Activated CD4-positive, CD25-positive, alpha-beta regulatory T cell treated with anti-CD3 and anti-CD28 coated beads, Interleukin-2, amount 50 U/mL, for 16 hours (primary cell): ENCODE measurements at regions not wholly inside any gene's neighbourhood (a gene's known extent, or its start where the extent isn't known, plus 50 kb on each side); places are given as distances from the start of the nearest gene placed in this dataset.
"Not testable (repeated sequence)": the region's sequence is repeated elsewhere in the genome, so short reads cannot be mapped to it uniquely, and the experiment has no call there.

ENCODE experiments used
- DNase-seq: peaks from one replicate; pipeline ENCODE4 v3.0.0-alpha.2; 2020; ENCODE audit warnings: low read depth, low spot score

DNA sequence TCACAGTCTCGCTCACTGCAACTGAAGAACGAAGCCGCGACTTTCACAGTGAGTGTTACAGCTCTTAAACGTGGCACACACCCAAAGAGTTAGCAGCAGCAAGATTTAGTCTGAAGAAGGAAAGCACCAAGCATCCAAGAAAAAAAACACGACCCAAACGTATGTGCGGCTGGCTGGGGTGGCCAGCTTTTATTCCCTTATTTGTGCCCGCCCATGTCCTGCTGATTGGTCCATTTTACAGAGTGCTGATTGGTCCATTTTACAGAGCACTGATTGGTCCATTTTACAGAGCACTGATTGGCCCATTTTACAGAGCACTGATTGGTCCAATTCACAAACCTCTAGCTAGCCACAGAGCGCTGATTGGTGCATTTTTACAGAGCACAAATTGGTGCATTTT, 323.0 kb upstream of the ATP10A start:
- DNase-seq = not testable (repeated sequence)

DNA sequence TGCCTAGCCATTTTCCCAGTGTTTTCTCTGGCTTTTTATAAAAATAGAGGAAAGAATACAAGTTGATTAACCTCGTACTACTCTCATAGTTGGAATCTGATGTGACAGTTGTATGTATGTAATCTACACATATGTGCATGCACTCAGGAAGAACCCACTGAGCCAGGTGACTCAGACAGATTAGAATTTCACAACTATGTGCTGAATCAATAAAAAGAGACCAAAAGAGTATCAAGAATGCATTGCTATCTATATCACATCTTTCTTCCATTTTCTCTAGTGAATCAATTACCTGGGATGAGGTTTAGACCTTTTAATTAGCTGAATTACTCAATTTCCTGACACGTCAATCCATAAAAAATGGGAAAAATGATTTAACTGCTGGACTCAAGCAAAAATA, 319.3 kb upstream of the ATP10A start:
- DNase-seq = no peak

DNA sequence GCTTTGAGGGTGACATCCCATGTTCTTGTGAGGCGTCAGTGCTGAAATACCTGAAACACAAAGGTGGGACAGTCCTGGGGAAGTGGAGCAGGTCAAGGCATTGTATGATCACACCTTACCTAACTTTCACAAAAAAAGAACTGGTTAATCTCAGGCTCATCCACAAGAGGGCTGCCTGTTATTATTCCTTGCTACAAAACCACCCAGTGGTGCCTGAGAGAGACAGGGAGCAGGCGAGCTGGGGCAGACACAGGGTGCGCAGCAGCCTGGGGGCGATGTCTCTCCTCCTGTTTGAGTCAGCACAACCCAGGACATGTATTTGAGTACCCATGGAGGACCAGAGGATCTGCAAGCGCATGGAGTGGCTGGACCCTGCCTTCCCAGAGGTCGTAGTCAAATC, 316.8 kb upstream of the ATP10A start:
- no peak for DNase-seq

DNA sequence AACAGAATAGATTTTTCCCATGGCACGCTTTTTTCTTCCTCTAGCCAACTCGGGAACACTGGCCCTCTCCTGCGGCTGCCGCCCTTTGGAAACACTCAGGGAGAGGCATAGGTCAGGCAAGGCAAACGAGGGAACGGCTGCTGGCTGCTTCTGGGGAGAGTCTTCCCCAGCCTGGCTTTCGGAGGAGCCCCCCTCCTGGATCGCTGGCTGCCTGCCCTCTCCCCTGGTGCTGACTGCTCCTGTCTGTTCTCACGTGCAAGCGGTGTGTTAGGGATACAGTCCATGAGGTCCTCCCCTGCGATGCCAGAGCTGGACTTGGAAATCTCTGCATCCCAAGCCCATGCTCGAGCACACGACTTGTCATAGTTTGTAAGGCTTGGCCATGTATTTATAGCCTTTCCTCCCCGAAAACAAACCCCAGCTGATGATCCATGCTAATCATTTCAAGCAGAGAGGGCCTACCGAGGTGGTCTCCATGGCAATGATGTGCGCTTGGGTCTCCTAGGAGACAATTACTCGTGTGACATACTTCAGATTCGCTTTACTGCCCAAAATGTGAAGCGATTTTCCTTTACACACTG, 315.6 kb upstream of the ATP10A start:
- no peak for DNase-seq

DNA sequence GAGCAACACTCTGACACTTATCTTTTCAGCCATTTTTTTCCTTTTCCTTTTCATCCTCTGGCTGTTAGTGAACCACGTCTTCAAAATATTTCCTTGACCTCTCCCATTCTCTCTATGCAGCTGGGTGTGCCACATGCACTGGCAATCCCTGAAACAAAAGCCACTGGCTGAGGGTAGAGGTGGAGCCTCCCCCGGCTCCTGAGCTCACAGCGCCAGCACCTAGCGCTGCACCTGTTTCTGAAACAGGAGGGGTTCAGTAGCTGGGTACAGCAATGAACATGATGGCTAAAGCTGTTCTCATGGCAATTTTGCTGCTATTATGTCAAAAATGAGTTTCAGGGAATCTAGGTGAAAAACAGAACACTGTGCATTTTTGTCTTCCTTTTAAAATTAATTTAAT, 314.7 kb upstream of the ATP10A start:
- no peak for DNase-seq

DNA sequence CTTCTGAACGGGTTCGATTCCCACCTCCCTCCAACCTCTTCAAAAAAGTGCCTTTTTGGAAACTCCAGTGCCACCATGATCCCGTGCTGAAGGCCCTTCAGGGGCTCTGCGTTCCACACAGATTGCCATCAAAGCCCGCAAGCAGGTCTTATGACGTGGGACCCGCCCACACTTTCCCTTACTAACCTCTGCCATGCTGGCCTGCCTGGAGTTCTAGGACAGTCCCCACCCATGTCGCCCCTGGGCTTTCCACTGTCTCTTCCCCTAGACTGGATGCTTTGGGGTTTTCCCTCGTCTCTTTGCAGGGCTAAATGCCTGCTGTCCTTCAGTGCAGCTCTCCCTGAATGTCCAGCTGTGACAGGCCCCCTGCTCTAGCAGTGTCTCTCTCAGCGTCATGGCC, 313.7 kb upstream of the ATP10A start:
- DNase-seq = no peak

DNA sequence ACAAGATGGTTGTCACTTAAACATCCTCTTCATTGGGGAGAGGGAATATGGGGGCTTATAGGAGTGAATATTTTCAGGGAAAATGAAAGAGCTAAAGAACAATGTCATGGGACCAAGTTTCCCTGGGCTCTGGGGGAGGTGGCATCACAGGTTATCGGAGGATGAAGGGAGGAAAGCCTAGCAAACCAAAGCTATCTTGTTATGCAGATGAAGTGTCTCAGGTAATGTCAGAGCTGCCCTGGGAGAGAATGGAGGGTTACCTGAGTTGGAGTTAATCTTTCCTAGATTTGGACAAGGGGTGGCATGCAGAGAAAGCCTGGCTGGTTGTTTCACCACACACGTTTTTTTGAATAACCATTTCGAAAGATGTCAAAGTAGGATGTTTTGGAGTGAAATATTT, 308.1 kb upstream of the ATP10A start:
- no peak for DNase-seq

DNA sequence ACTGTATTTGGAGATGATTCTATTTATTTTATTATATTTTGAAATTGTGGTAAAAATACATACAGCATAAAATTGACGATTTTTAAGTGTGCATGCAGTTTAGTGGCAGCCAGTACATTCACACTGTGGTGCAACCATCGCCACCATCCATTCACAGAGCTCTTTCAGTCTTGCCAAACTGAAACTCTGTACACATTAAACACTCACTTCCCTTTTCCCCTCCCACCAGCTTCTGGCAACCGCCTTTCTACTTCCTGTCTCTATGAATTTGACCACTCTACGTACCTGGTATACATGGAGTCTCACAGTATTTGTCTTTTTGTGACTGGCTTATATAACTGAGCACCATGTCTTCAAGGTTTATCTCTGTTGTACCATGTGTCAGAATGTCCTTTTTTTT, 303.3 kb upstream of the ATP10A start:
- no peak for DNase-seq

DNA sequence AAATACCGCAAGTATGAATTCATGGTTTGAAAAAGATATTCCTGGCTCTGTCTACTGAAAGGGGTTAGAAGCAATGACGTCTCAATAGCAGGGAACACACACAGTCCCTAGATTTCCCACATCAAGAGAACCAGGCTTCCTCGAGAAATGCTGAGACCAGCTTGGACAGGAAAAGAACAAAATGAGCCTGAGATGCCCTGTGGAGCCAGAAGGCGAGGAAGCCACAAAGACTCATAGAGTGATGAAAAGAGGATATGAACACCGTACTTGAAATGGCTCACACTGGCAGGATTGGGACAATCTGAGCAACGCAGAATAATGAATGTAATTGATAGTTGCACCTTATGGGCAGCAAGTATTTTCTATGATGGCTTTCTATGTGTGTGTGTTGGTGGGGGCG, 302.4 kb upstream of the ATP10A start:
- DNase-seq = no peak

DNA sequence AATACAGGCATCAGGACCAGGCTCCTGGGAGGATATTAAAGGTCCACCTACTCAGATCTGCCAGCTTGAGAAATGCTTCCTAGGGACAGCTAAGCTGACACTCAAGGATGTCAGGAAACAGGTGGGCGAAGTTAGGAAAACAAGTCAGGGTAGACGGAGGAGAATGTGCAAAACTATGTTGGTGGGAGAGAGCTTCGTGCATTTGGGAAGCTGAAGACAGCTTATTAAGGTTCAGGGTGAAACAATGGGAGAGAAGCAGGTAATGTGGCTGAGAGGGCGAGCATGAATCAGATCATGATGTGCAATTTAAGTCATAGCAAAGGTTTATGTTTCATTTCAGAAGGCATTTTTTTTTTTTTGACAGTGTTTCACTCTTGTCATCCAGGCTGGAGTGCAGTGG, 297.2 kb upstream of the ATP10A start:
- no peak for DNase-seq

DNA sequence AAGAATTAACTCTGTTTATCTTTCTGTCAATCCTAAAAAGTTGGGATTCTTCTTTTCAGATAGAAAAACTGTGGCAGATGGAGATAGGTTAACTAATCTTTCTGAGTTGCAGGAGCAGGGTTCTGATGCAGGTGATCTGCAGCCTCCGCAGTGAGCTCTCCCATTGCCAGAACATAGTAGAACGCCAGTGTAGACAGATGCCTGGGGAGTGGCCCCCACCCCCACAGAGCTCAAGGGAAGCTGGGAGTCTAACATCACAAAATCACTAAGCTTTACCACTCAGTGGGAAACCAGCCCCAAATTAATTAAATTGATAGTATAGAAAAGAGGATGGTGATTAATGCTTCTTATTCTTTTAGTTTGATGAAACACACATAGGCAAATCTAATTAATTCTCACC, 295.0 kb upstream of the ATP10A start:
- DNase-seq = no peak

DNA sequence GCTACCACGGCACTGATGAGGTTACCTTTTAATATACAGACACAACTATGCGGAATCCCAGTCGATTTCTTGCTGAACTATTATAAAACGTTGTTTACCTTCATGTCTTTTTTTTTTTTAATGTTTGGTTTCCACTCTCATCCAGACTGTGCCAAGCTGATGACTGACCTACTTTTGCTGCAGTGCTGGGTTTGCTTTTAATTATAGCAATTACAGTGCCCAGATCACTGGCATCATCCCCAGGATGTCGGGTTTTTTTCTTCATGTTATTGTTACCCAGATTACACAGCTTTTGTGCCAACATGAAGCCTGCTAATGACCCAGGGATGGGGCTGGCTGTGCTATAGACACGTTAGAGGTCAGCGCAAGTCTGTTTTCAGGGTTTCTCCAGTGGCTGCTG, 294.0 kb upstream of the ATP10A start:
- DNase-seq = no peak

DNA sequence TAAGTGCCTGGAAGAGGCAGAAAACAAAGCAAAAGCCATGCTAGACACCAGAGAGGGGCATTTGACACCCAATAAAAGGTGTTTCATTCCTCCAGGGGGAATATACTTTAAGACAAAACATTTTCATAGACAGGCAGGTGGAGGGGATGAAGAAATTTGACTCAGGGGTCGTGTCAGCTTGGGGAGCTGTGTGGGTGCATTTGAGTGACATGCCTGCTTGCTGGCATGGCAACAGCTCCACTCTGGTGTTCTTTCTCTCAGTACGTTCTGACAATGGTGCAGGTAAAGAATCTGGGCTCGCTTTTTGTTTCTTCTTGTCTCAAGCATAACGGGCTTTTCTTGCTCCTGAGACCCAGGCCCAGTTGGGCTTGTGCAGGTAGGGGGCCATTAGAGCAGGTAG, 292.9 kb upstream of the ATP10A start:
- DNase-seq = no peak

DNA sequence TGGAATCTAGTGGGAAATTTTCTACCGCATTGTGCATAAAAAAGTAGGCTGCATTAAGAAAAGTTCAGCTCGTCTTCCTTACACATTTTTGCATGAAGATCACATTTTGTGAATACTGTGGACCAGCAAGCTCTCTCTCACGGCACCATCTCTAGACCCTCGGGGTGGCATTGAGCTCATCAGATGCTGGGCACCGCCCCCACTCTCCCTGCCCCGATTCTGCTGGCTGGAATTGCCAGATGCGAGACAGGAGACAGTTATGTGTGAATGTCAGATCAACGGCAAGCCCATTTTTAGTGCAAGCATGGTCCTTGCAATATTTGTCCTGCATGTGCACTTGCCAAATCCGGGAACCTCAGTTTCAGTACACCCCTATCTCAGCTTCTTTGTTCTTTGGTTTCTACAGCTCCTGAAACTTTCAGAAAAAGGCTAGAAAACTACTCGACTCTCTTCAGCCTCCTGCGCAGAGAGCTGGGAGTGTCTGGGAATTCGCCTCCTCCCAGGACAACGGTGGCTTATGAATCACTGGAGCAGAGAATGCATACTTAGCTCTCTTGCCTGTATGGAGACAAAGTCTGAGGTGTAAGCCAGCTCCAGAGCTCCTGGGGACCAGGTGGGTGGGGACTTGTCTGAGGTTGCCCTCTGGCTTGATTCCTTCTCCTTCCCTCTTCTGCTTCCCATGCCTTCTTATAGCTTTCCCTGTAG, 285.2 kb upstream of the ATP10A start:
- no peak for DNase-seq

DNA sequence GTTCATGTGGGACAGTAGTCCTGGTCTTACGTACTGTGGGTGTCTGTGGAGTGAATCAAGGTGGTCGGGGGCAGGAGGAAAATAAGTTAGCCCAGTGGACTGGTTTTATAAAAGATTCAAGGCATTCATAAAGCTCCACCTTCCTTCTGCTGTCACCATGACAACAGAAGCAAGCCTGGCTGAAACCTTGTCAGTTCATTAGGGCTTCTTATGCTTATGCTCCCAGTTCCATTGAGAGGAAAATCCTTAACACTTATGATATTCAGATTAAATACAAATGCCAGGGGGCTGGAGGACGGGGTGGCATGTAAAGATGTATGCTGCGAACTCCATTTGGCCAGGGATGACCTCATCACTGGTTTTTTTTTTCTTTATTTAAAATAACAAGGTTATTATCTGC, 283.1 kb upstream of the ATP10A start:
- no peak for DNase-seq

DNA sequence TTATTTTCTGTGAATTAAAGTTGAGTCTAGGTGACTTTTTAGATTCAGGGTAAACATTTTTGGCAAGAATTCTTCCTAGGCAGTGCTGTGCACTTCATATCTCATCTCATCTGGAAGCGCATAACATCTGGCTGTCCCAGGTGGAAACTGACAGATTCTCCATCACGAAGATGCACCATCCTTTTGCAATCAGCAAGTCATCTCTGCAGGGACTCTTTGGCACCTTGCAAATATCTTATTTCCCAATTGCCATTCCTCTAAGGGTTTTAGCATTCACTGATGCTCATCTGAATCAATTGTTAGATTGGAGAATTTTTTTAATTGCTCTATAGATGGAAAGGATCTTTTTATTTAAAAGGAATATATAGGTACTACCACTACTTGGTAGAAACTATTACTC, 282.7 kb upstream of the ATP10A start:
- DNase-seq = no peak

DNA sequence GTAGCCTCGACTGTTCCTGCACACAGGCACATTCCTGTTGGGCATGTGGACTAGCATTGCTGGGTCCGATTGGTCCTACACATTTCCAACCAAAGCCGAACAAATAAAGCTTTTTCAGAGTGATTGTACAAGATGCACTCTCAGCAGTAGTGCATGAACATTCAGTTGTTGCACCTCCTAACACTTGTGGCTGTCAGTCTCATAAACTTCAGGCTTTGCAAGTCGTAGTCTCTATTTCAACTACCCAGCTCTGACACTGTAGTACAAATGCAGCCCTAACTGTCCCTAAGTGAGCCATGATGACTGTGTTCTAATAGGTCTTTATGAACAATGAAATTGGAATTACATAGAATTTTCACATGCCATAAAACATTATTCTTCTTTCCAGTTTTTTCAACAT, 281.7 kb upstream of the ATP10A start:
- DNase-seq = no peak

DNA sequence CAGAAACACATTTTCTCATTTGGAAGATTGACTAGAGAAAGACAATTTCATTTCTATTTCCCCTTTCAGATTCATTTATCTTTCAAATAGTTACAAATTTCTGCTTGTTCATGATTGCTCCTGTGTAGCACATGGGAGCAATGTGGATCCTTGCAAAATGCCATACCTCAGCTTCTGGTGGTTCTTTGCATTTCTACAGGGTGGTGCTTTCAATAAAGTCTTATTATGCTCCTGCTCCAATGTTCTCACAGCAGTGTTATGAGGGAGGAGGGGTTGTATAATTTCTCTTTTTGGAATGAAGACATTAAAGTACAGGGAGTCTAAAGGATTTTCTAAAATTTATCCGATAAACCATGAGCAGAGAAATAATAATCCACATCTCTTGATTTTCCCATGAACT, 280.1 kb upstream of the ATP10A start:
- DNase-seq = no peak

DNA sequence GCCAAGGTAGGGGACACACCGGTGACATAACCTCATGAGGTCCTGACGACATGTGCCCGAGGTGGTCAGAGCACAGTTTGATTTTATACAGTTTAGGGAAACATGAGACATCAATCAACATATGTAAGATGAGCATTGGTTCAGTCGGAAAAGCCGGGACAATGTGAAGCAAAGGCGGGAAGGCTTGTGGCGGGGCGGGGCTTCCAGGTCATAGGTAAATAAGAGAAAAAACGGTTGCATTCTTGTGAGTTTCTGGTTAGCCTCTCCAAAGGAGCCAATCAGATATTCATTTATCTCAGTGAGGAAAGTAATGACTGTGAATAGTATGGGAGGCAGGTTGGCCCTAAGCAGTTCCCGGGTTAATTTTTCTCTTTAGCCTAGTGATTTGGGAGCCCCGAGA, 271.7 kb upstream of the ATP10A start:
- DNase-seq = no peak

DNA sequence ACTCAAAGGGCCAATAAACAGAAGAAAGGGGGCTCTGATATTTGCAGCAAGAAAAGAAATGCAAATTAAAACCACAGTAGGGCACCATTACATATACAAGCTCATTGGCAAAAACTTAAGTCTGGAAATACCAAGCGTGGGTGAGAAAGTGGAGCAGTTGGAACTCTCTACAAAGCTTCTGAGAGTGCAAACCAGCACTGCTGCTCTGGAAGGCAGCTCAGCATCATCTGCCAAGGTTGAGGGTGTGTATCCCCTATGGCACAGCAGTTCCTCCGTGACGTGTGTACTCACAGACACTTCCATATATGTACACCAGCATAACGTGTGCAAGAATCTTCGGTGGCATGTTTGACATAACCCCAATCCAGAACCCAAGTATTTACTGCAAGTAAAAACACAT, 271.0 kb upstream of the ATP10A start:
- DNase-seq = no peak

DNA sequence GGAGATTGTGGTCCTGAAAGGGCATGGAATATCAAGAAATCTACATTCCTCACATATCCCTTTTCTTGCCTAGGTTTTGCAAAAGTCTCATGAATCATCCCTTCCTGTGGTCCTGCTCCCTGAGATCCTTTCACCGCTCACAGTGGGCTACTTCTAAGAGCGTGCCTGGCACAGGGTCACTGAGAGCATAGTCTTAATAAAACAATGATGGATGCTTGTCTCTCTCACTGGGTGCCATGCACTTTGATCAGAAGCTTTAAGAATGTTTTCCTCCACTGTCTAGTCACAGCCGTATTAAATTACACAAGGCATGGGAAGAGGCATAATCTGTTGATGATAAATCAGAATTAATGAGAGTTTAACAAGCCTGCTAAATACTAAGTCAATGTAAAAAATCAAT, 269.7 kb upstream of the ATP10A start:
- no peak for DNase-seq

DNA sequence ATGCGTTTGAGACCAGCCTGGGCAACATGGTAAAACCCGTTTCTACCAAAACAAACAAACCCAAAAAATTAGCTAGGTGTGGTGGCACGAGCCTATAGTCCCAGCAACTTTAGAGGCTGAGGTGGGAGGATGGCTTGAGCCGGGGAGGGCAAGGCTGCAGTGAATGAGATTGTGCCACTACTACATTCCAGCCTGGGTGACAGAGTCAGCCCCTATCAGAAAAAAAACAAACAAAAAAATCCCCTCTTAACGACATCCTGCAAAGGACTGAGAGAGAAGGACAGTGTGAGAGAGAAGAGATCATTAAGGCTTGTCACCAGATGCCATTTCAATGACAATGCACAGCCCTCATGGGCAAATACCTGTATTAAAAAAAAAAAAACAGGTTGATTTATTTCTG, 266.7 kb upstream of the ATP10A start:
- DNase-seq = no peak

DNA sequence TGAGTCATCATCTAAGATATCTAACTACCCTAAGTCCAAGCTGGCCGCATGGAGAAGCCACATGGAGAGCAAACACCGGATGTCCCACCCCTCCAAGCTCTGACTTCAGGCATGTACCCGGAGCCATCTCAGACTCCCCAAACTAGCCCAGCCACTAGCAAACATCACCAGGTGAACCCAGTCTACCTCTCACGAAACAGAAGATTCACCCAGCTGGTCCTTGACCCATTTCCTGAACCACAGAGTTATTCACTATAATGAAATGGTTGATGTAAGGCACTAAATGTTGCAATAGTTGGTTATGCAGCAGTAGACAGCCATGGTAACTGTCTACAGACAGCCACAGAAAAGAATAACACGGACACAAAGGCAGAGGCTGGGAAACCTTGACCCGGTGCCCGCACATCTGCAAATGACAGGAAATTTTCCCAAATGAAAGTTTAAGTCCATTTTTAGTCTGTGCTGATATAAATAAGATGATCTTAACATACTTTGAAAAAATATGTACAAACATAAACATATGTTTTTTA, 265.5 kb upstream of the ATP10A start:
- no peak for DNase-seq
